ENCODE measurements at regions not wholly inside any gene's neighbourhood (a gene's known extent, or its start where the extent isn't known, plus 50 kb on each side); places are given as distances from the start of the nearest gene placed in this dataset.

DNA sequence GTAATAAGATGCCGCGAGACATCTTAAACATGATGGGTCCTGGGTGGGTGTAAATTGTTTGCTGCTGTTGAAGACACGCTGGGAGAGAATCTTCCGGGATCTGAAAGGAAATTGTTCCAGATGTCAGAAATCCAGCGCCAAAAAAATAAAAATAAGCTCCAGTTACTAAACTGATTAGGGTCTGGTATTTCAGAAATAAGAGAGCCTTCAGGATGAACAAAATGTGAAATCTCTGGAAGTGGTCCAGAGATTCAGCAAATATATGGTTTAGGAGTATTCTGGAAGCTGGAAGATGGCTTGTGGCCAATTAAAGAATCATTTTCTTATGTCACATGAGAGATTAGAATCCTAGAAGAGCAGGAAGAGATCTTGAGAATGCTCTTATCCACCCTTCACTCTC is 75.8 kb upstream of the NHS start:
- TF ChIP-seq POLR2AphosphoS5 (IDR thresholded peaks at IDR 0.05; ENCODE audit: insufficient read depth in 1 of 2, low read depth in 1 of 2) (no peak), POLR2A (IDR thresholded peaks at IDR 0.05) (no peak)
- TF ChIP-seq, protein P1, sequence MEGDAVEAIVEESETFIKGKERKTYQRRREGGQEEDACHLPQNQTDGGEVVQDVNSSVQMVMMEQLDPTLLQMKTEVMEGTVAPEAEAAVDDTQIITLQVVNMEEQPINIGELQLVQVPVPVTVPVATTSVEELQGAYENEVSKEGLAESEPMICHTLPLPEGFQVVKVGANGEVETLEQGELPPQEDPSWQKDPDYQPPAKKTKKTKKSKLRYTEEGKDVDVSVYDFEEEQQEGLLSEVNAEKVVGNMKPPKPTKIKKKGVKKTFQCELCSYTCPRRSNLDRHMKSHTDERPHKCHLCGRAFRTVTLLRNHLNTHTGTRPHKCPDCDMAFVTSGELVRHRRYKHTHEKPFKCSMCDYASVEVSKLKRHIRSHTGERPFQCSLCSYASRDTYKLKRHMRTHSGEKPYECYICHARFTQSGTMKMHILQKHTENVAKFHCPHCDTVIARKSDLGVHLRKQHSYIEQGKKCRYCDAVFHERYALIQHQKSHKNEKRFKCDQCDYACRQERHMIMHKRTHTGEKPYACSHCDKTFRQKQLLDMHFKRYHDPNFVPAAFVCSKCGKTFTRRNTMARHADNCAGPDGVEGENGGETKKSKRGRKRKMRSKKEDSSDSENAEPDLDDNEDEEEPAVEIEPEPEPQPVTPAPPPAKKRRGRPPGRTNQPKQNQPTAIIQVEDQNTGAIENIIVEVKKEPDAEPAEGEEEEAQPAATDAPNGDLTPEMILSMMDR (IDR thresholded peaks at IDR 0.05), result no peak
- intact Hi-C loops (cut with DNase I), result no loop called here
- no peak for DNase-seq (ENCODE audit: extremely low spot score in 2 of 2)
- H3K36me3 ChIP-seq, result no peaks in the 10 kb centered on the region
- peak overlapping the region; percentile 16 to 20 for H3K4me3 ChIP-seq
- no peaks in the 10 kb centered on the region for H3K9me3 ChIP-seq
- H3K27ac ChIP-seq, result peak overlapping the region; percentile 29
- no peaks in the 10 kb centered on the region for H3K27me3 ChIP-seq
- no peaks in the 10 kb centered on the region for H3K4me1 ChIP-seq

- intact Hi-C loops (cut with DNase I), result no loop called here
- no peaks in the 10 kb centered on the region for H3K27me3 ChIP-seq
- TF ChIP-seq POLR2A (IDR thresholded peaks at IDR 0.05), result no peak
- TF ChIP-seq, protein P1 (IDR thresholded peaks at IDR 0.05), result no peak
- no peaks in the 10 kb centered on the region for H3K4me1 ChIP-seq
- no peak for DNase-seq (ENCODE audit: extremely low spot score in 2 of 2)
- H3K4me3 ChIP-seq, result no peak overlapping the region
- no peaks in the 10 kb centered on the region for H3K36me3 ChIP-seq
- H3K9me3 ChIP-seq, result no peaks in the 10 kb centered on the region
- no peak overlapping the region for H3K27ac ChIP-seq
Measured at GRCh38 chrX:17323397-17323796, 51.6 kb upstream of the NHS start.
